Left forelimb (tissue), 1 donor: ENCODE measurements at regions not wholly inside any gene's neighbourhood (a gene's known extent, or its start where the extent isn't known, plus 50 kb on each side); places are given as distances from the start of the nearest gene placed in this dataset.

Experiments
- DNase-seq: peaks from one replicate; pipeline ENCODE4 v3.0.0-alpha.2; 2018; ENCODE audit warnings: low spot score

- no peak for DNase-seq
Measured at GRCh38 chr1:221105578-221105977, 226.3 kb downstream of the HLX start.

GRCh38 chr1:221106616-221107015, 227.4 kb downstream of the HLX start:
- no peak for DNase-seq

DNA sequence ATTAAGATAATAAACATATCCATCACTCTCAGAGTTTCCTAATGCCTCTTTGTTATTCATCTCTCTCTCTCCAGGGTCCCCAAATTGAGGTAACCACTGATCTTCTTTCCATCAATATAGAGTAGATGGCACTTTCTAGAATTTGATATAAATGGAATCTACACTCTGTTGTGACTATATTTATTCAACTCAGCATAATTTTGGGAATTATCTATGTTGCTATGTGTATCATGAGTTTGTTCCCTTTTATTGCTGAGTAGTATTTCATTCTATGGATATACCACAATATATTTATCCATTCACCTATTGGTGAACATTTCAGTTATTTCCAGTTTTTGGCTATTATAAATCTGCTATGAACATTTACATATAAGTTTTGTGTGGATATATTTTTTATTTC, 230.7 kb downstream of the HLX start:
- DNase-seq, result no peak

GRCh38 chr1:221117133-221117532, 237.9 kb downstream of the HLX start:
- no peak for DNase-seq

DNA sequence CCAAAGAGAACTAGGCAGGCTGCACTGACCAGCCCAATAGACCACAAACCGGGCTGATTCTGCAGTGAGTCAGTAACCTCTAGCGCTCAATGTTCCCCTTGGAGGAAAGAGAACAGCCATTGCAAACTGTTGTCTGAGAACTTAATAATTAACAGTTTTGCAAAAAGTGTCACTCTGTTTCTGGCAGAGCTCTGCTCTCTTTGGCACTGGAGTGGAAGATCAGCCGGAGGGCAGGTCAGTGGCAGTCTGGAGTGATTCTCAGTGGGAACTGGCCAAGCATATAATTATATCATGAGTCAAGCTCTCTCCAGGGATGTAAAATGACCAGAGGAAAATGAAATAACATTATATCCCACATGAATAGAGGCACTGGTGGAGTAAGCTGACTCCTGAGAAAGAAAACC, 238.3 kb downstream of the HLX start:
- DNase-seq, result no peak

GRCh38 chr1:221118176-221118937, 239.1 kb downstream of the HLX start:
- DNase-seq, result no peak

DNA sequence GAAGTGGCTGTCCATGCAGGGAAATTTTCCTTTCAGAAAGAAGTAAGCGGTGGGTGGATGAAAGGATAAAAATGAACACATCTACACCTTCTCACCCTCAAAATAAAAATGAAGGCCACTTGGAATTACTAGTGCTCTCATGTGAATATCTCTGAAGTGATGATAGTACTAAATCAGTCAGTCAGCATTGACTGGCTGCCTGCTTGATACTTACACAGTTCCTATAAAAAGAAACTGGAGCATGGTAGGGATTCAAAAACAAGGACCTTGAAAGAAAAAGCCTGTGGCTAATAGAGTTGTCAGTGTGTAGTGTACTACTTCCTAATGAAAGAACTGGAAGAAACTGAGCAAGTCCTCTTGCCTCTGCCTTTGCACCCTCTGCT, 239.7 kb downstream of the HLX start:
- DNase-seq, result no peak

DNA sequence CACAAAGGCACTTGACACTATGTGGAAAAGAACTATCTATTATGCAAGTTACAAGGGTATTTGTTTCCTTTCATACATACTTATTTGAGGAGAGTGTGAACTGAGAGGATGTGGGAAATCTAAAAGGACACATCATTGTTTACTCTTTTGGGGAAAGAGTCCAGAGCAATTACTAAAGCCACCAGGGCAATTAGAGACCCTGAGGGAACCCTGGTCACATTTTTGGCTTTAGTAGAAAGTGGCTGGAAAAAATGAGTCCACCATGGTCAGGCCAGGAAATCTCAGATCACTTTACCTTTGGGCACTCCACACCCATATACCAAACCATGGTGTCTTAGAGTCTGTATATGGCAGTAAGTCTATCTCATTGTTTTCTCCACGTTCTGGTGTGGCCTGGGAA, 243.3 kb downstream of the HLX start:
- DNase-seq, result no peak

DNA sequence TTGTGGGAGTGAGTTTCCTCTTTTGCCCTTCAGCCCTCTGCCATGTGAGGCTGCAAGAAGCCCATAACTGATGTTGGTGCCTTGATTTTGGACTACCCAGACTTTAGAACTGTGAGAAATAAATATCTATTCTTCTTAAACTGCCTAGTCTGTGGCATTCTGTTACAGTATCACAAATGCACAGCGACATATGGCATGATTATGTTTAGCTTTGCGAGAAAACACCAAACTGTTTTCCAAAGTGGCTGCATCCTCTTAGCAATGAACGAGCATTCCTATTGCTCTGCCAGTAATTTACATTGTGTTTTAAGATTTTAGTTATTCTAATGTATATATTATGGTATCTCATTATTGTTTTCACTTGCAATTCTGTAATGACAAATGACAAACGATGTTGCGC, 246.7 kb downstream of the HLX start:
- no peak for DNase-seq

DNA sequence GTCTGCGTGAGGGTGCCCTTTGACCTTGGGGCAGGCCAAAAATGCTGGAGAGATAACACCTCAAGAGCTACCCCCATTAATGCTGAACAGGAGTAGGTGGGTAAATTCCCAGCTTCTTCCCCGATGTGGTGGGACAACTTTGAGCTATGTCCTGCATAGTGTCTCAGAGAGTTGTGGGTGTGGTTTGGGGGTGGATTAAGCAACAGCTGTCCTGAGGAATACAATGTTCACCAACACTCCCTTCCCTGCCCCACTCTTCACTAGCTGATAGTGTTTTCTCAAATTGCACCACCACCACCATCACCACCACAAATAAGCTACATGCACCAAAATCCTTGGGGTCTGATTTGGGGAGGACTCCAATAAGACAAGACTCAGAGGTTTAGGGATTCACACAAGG, 258.4 kb downstream of the HLX start:
- DNase-seq, result no peak

DNA sequence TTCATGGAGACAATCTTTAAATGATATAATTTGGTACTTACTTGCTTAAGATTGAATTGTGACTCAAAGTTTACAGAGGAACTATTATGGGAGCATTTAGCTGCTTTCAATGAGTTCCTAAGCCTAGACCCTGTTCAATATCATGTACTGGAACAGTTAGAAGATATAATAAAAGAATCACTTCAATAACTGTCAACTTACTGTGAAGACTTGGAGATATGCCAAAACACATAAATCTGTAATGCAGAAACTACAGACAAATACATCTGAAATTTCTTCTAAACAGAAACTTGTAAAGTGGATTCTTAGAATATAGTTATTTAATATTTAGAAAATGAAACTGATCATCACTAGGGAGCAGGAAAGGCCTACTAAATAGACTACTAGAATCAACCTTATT, 259.3 kb downstream of the HLX start:
- DNase-seq, result no peak

GRCh38 chr1:221139991-221140390, 260.7 kb downstream of the HLX start:
- DNase-seq, result no peak

DNA sequence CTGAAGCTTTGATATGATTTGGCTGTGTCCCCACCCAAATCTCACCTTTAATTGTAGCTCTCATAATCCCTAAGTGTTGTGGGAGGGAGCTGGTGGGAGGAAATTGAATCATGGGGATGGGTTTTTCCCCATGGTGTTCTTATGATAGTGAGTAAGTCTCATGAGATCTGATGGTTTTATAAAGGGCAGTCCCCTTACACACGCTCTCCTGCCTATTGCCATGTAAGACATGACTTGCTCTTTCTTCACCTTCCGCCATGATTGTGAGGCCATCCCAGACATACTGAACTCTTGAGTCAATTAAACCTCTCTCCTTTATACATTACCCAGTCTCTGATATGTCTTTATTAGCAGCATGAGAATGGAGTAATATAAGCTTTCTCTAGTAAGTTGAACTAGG, 261.9 kb downstream of the HLX start:
- no peak for DNase-seq

- DNase-seq, result no peak
Measured at GRCh38 chr1:221141606-221142285, 262.5 kb downstream of the HLX start.

- no peak for DNase-seq
Measured at GRCh38 chr1:221148660-221149059, 269.4 kb downstream of the HLX start.

DNA sequence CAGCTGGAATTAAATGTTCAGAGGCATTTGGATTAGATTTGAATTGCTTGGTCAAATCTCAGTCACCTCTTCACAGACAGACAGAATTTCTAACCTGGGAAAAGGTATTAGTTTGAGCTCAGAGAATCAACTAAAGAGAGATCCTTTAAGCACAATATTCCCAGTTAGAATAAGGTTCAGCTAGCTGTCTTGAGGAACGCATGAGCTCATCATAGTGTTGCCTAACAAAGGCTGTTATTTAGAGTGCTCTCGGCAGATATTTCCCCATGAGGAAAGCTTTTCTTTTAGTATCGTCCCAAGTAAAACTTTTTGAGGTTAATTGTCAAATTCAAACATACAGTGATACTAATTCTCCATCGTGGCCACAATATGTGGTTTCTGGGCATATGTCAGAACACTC, 269.9 kb downstream of the HLX start:
- no peak for DNase-seq

- no peak for DNase-seq
Measured at GRCh38 chr1:221149555-221150075, 270.4 kb downstream of the HLX start.

DNA sequence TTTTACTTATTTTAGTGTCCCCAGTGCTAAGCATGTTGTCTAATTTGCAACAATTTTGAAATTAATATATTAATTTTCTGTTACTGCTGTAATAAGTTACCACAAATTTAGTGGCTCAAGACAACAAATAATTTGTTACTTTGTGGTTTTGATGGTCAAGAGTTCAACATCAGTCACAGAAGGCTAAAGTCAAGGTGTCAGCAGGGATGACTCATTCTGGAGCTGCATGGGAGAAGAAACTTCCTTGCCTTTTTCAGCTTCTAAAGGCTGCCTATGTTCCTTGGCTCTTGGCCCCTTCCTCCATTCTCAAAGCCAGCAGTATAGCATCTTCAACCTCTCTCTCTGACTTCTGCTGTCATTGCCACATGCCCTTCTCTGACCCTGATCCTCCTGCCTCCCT, 271.8 kb downstream of the HLX start:
- DNase-seq, result no peak

DNA sequence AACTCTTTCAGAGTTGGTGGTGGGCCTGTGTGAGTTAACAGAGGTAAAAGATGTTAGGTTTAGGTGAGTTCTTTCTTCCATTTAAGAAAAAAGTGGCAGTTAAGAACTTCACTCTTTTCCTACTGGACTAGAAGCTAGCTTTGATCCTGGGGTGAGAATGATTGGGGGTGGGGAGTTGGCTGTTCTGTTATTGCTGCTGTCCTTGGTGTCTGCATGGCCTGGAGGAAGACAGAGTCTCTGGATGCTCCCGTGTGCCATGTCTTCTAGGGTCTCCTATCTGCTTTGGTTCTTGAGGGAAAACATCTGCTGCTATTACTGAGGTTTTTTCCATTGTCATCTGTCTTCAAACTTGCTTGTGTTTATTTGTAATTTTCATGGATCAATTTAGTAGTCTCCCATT, 275.7 kb downstream of the HLX start:
- no peak for DNase-seq

DNA sequence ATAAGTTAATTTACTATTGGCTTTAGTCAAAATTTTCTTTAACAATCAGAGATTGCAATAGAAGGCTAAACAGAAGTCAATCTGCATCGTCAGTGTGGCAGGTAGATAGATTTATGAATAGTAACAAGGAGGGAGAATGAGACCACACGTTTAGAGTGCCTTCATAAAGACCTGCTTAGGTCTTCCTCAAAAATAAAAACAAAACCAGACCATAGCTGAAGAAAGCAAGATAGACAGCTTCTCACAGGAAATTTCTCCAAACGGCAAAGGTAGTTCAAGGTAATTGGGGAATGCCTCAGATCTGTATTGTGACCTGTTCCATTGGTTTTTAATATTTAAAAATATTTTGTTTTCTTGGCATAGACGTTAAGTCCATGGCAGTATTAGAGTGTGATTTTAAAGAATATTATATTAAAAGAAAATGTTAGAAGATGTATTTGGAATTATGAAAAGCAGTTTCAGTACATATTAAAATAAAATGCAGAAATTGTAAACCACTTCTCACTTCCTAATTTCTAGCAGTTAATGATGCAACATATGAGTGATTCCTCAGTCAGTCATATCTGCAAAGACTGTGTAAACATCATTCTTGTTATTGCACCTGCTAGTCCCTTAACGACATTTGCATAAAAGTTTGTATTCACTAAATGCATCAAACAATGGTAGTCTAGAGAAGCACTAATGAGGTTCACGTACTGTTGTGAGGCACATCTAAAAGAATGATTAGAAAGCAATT, 278.0 kb downstream of the HLX start:
- DNase-seq, result no peak

DNA sequence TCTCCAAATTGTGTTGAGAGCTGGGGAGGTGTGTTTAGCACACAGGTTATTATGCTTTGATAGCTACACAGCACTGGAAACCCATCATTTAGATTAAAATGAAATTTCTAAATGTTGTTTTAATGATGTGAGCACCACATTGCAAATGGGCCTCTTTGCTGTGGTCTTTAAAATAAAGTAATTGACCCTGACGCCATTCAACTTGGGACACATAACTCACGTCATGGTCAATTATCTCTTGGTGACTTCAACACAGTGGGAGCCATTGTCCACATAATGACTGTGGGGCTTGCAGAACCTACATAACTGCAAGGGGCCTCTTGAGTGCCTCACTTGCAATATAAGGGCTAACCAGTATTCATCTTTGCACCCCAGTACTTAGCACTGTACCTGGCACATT, 280.4 kb downstream of the HLX start:
- DNase-seq, result no peak

GRCh38 chr1:221161571-221162041, 282.4 kb downstream of the HLX start:
- DNase-seq, result no peak

- DNase-seq, result no peak
Measured at GRCh38 chr1:221162352-221162751, 283.1 kb downstream of the HLX start.
